OCI-LY7 (cell line): ENCODE measurements at regions not wholly inside any gene's neighbourhood (a gene's known extent, or its start where the extent isn't known, plus 50 kb on each side); places are given as distances from the start of the nearest gene placed in this dataset.

Experiments used
- BruUV-seq: library from RNA; stranded (reverse); fragments of 400-500 nt; replicated peaks from 2 replicates; lab custom pipeline; 2021; lab: Mats Ljungman, UMichigan
- CTCF ChIA-PET: fragments of 300-600 bp; sonication (Branson Sonifier 250); formaldehyde crosslinking; loops from one replicate; lab custom pipeline; 2022; ENCODE audit warnings: antibody characterized with exemption; ENCODE audit not compliant: unreplicated experiment; lab: Charles Lee
- POLR2A ChIA-PET: fragments of 300-600 bp; sonication (Branson Sonifier 250); formaldehyde crosslinking; loops from one replicate; lab custom pipeline; 2022; ENCODE audit warnings: antibody characterized with exemption; lab: Charles Lee
- DNase-seq: peaks from one replicate; pipeline ENCODE4 v3.0.0-alpha.2; 2015; ENCODE audit warnings: low spot score
- H2AFZ ChIP-seq: fragments of 200-600 bp; sonication (generic), shearing (Covaris generic); 2 replicates; pipeline ENCODE4 v1.6.1; 2014; ENCODE audit warnings: mild to moderate bottlenecking, antibody characterized with exemption, low read length, moderate library complexity
- H3K27ac ChIP-seq: fragments of 200-600 bp; sonication (generic); 2 replicates; pipeline ENCODE4 v1.5.1; 2014; ENCODE audit warnings: mixed run types, low read depth, mild to moderate bottlenecking, moderate library complexity, low read length, inconsistent platforms; ENCODE audit not compliant: poor library complexity, severe bottlenecking
- H3K36me3 ChIP-seq: fragments of 200-600 bp; sonication (generic); 2 replicates; pipeline ENCODE4 v1.6.1; 2014; ENCODE audit warnings: mild to moderate bottlenecking, antibody characterized with exemption, low read length, moderate library complexity, mixed read lengths; ENCODE audit not compliant: insufficient read depth
- H3K4me1 ChIP-seq: fragments of 200-600 bp; sonication (generic); 2 replicates; pipeline ENCODE4 v1.5.1; 2014; ENCODE audit warnings: mild to moderate bottlenecking, low read length; ENCODE audit not compliant: insufficient read depth, poor library complexity, severe bottlenecking
- H3K4me2 ChIP-seq: fragments of 200-600 bp; sonication (generic); 2 replicates; pipeline ENCODE4 v1.6.1; 2014; ENCODE audit warnings: mild to moderate bottlenecking, low read length
- H3K4me3 ChIP-seq: fragments of 200-600 bp; sonication (generic); 2 replicates; pipeline ENCODE4 v1.5.1; 2014; ENCODE audit warnings: mild to moderate bottlenecking, low read depth, low read length; ENCODE audit not compliant: poor library complexity, severe bottlenecking
- H3K79me2 ChIP-seq: fragments of 200-600 bp; sonication (generic); 2 replicates; pipeline ENCODE4 v1.6.1; 2016; ENCODE audit warnings: low read depth, mild to moderate bottlenecking, low read length, moderate library complexity, mixed read lengths; ENCODE audit not compliant: insufficient read depth
- H3K9me2 ChIP-seq: fragments of 200-600 bp; sonication (generic); 2 replicates; pipeline ENCODE4 v1.6.1; 2016; ENCODE audit warnings: mild to moderate bottlenecking, low read length, mixed read lengths; ENCODE audit not compliant: insufficient read depth
- H3K9me3 ChIP-seq: fragments of 200-600 bp; sonication (generic); 2 replicates; pipeline ENCODE4 v1.6.1; 2014; ENCODE audit warnings: mild to moderate bottlenecking, mixed run types, low read length, mixed read lengths
- H4K20me1 ChIP-seq: fragments of 200-600 bp; sonication (generic); 2 replicates; pipeline ENCODE4 v1.6.1; 2014; ENCODE audit warnings: mild to moderate bottlenecking, antibody characterized with exemption, low read length, moderate library complexity, mixed read lengths; ENCODE audit not compliant: insufficient read depth
- EZH2phosphoT487 ChIP-seq: fragments of 200-600 bp; sonication (generic); IDR thresholded peaks from 2 replicates; pipeline ENCODE4 v1.6.1; 2018; ENCODE audit warnings: low read depth, borderline replicate concordance, mild to moderate bottlenecking, mixed run types, antibody characterized with exemption, low read length, moderate library complexity, mixed read lengths
- intact Hi-C: fragments of 100-400 bp; cut with micrococcal nuclease; formaldehyde crosslinking; loops from one replicate; pipeline ENCODE4 v1.10.0; 2022; ENCODE audit not compliant: unreplicated experiment
- TF ChIP-seq, protein P1 (sequence below): fragments of 200-600 bp; sonication (generic); conservative IDR thresholded peaks from 2 replicates; pipeline ENCODE4 v1.5.1; 2014; ENCODE audit warnings: mild to moderate bottlenecking, antibody characterized with exemption, low read length, moderate library complexity, mixed read lengths

DNA sequence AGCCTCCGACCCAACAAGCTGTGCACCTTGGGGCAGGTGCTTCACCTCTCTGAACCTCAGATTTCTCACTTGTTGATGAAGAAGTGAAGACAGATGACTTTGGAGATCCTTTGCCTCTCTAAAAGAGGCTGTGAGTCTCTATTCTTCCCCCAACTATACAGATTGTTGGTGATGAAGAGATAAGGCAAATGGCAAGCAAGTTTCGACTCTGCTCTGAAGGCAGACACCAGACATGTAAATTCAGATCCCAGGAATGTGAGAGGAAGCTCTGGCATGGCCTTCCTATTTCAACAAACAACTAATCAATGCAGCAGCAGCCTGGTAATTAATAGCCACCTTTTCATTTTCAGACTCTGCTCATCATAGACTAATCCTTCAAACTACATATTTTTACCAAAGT is 74.2 kb upstream of the EGR2 start:
- Histone ChIP-seq H3K4me1 (no peaks in the 10 kb centered on the region), H3K27ac (no peak overlapping the region), H3K36me3 (no peaks in the 10 kb centered on the region), H3K4me3 (no peak overlapping the region), H3K9me3 (no peaks in the 10 kb centered on the region), H2AFZ (no peak overlapping the region), H3K9me2 (no peaks in the 10 kb centered on the region), H3K79me2 (no peaks in the 10 kb centered on the region), H3K4me2 (no peak overlapping the region), H4K20me1 (no peaks in the 10 kb centered on the region)
- ChIA-PET CTCF (no interaction called here), POLR2A (no interaction called here)
- no TSS peak for BruUV-seq
- intact Hi-C loops, result no loop called here
- TF ChIP-seq, protein P1, sequence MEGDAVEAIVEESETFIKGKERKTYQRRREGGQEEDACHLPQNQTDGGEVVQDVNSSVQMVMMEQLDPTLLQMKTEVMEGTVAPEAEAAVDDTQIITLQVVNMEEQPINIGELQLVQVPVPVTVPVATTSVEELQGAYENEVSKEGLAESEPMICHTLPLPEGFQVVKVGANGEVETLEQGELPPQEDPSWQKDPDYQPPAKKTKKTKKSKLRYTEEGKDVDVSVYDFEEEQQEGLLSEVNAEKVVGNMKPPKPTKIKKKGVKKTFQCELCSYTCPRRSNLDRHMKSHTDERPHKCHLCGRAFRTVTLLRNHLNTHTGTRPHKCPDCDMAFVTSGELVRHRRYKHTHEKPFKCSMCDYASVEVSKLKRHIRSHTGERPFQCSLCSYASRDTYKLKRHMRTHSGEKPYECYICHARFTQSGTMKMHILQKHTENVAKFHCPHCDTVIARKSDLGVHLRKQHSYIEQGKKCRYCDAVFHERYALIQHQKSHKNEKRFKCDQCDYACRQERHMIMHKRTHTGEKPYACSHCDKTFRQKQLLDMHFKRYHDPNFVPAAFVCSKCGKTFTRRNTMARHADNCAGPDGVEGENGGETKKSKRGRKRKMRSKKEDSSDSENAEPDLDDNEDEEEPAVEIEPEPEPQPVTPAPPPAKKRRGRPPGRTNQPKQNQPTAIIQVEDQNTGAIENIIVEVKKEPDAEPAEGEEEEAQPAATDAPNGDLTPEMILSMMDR, result no peak
- no peak for TF ChIP-seq EZH2phosphoT487
- no peak for DNase-seq

- no peaks in the 10 kb centered on the region for H3K9me3 ChIP-seq
- no peaks in the 10 kb centered on the region for H3K79me2 ChIP-seq
- no peak overlapping the region for H3K4me3 ChIP-seq
- H2AFZ ChIP-seq, result no peak overlapping the region
- no peak for DNase-seq
- BruUV-seq, result no TSS peak
- no peaks in the 10 kb centered on the region for H3K9me2 ChIP-seq
- H3K27ac ChIP-seq, result no peak overlapping the region
- ChIA-PET CTCF (no interaction called here), POLR2A (no interaction called here)
- no peak overlapping the region for H3K4me2 ChIP-seq
- no peaks in the 10 kb centered on the region for H4K20me1 ChIP-seq
- H3K4me1 ChIP-seq, result no peaks in the 10 kb centered on the region
- H3K36me3 ChIP-seq, result no peaks in the 10 kb centered on the region
- no peak for TF ChIP-seq EZH2phosphoT487
- TF ChIP-seq, protein P1, result no peak
- intact Hi-C loops, result no loop called here
Measured at GRCh38 chr10:62887642-62888041, 71.5 kb upstream of the EGR2 start.

- TF ChIP-seq, protein P1, result no peak
- no peak for TF ChIP-seq EZH2phosphoT487
- CTCF ChIA-PET, result no interaction called here
- H3K4me2 ChIP-seq, result no peak overlapping the region
Measured at GRCh38 chr10:62885684-62886461, 69.7 kb upstream of the EGR2 start.

More at GRCh38 chr10:62885684-62886461, 69.7 kb upstream of the EGR2 start:
- intact Hi-C loops, result no loop called here
- no peak for DNase-seq
- Histone ChIP-seq H3K36me3 (no peaks in the 10 kb centered on the region), H3K4me1 (no peaks in the 10 kb centered on the region), H3K4me3 (no peak overlapping the region), H2AFZ (no peak overlapping the region), H3K27ac (no peak overlapping the region), H4K20me1 (no peaks in the 10 kb centered on the region), H3K79me2 (no peaks in the 10 kb centered on the region), H3K9me3 (no peaks in the 10 kb centered on the region), H3K9me2 (no peaks in the 10 kb centered on the region)
- POLR2A ChIA-PET, result no interaction called here
- BruUV-seq, result no TSS peak
